ENCODE measurements at regions not wholly inside any gene's neighbourhood (a gene's known extent, or its start where the extent isn't known, plus 50 kb on each side); places are given as distances from the start of the nearest gene placed in this dataset.

DNA sequence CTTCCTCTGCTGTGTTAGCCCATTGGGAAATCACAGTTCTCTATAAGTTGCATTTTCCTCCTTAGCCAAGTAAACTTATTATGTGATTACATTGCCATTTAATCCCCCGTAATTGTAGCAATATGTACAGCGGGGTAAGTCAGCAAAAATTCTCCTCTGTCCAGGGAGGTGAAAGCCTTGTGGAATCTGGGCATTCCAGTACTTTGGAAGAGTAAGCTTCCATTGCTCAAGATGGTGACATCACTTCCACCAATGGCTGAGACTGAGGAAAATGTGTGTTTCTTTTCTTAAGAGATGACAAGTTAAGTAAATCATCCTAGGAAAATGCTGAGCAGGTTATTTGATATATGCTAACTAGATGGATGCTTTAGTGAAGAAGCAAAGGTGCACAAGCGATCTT lies 436.7 kb downstream of the CETN3 start:
- DNase-seq (ENCODE audit: extremely low read depth, insufficient read length), result no peak
- TF ChIP-seq, protein P1, sequence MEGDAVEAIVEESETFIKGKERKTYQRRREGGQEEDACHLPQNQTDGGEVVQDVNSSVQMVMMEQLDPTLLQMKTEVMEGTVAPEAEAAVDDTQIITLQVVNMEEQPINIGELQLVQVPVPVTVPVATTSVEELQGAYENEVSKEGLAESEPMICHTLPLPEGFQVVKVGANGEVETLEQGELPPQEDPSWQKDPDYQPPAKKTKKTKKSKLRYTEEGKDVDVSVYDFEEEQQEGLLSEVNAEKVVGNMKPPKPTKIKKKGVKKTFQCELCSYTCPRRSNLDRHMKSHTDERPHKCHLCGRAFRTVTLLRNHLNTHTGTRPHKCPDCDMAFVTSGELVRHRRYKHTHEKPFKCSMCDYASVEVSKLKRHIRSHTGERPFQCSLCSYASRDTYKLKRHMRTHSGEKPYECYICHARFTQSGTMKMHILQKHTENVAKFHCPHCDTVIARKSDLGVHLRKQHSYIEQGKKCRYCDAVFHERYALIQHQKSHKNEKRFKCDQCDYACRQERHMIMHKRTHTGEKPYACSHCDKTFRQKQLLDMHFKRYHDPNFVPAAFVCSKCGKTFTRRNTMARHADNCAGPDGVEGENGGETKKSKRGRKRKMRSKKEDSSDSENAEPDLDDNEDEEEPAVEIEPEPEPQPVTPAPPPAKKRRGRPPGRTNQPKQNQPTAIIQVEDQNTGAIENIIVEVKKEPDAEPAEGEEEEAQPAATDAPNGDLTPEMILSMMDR (IDR thresholded peaks at IDR 0.05; ENCODE audit: insufficient read depth, low read length, poor library complexity, severe bottlenecking), result no peak
- H3K27me3 ChIP-seq (replicated peaks; ENCODE audit: control insufficient read depth, insufficient read depth, low read length), result no peaks in the 10 kb centered on the region
- H3K4me3 ChIP-seq (replicated peaks; ENCODE audit: low read depth, low read length), result no peak overlapping the region
- no peaks in the 10 kb centered on the region for H3K36me3 ChIP-seq (ENCODE audit: control insufficient read depth, insufficient read depth, low read length)

DNA sequence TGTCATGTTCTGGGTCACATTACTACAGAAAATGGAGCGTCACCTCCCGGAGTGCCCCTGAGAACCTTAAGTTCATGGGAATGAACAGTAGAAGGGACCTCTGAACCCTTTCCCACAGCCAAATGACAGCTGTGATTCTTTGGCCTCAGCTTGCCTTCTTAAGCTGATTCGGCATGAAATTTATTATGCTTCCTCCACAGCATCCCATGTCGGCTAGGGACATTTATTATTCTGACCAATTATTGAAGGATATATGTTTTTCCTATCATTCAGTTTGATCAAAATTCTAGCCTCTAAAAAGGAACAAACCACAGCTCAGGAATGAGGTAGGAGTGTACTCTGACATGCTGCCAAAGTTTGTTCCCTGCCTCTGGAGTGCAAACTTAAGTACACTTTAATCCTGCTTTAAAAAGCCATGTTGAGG lies 440.6 kb downstream of the CETN3 start:
- no peak overlapping the region for H3K4me3 ChIP-seq (replicated peaks; ENCODE audit: low read depth, low read length)
- DNase-seq (ENCODE audit: extremely low read depth, insufficient read length), result no peak
- TF ChIP-seq, protein P1 (IDR thresholded peaks at IDR 0.05; ENCODE audit: insufficient read depth, low read length, poor library complexity, severe bottlenecking), result no peak
- H3K36me3 ChIP-seq (ENCODE audit: control insufficient read depth, insufficient read depth, low read length), result no peaks in the 10 kb centered on the region
- H3K27me3 ChIP-seq (replicated peaks; ENCODE audit: control insufficient read depth, insufficient read depth, low read length), result no peaks in the 10 kb centered on the region

DNA sequence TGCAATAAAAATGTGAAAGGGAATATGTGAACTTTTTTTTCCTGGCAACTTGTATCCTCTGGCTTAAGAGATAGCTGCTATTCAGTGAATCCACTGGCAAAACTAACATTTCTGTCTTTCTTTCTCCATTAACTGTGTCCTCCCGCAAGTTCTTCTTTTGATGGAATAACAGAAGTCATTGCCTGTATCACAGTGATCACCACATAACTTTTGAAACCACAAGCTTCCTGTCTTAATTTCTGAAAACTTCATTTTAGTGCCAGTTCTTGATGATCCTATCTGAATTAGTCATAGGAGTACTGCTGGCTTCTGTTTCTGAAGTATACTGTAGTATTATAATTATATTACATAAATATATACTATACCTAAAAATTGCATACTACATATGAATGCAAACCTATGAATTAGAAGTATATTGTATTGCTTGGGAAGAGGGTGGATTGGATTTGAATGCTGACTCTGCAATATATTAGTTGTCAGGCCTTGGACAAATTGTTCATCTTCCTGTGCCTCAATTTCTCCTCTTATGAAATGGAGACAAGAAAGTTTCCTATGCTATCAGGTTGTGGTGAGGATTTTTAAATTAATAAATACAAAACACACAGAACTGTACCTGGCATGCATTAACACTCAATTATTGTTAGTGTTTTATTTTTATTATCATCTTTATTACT lies 441.6 kb downstream of the CETN3 start:
- no peak overlapping the region for H3K4me3 ChIP-seq (replicated peaks; ENCODE audit: low read depth, low read length)
- H3K27me3 ChIP-seq (replicated peaks; ENCODE audit: control insufficient read depth, insufficient read depth, low read length), result no peaks in the 10 kb centered on the region
- no peaks in the 10 kb centered on the region for H3K36me3 ChIP-seq (ENCODE audit: control insufficient read depth, insufficient read depth, low read length)
- no peak for DNase-seq (ENCODE audit: extremely low read depth, insufficient read length)
- TF ChIP-seq, protein P1 (IDR thresholded peaks at IDR 0.05; ENCODE audit: insufficient read depth, low read length, poor library complexity, severe bottlenecking), result no peak

DNA sequence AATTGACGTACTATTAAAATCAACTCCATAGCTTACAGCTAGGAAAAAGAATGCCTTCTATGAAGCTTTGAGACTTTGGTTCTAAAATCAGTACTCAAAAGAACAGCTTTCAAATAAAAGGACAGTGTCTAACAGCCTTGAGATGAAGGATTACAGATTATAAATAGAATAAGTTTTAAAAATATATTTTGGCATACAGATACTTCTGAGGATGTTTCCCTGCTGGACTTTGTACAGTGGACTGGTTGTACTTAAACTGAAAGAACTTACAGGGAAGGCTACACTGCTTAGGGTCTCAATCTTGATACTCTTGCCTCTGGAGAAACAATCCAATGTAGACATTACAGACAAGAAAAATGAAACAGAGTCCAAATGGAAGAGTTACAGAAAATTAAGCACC lies 452.7 kb downstream of the CETN3 start:
- TF ChIP-seq, protein P1 (IDR thresholded peaks at IDR 0.05; ENCODE audit: insufficient read depth, low read length, poor library complexity, severe bottlenecking), result no peak
- no peaks in the 10 kb centered on the region for H3K36me3 ChIP-seq (ENCODE audit: control insufficient read depth, insufficient read depth, low read length)
- no peaks in the 10 kb centered on the region for H3K27me3 ChIP-seq (replicated peaks; ENCODE audit: control insufficient read depth, insufficient read depth, low read length)
- H3K4me3 ChIP-seq (replicated peaks; ENCODE audit: low read depth, low read length), result no peak overlapping the region
- DNase-seq (ENCODE audit: extremely low read depth, insufficient read length), result no peak

DNA sequence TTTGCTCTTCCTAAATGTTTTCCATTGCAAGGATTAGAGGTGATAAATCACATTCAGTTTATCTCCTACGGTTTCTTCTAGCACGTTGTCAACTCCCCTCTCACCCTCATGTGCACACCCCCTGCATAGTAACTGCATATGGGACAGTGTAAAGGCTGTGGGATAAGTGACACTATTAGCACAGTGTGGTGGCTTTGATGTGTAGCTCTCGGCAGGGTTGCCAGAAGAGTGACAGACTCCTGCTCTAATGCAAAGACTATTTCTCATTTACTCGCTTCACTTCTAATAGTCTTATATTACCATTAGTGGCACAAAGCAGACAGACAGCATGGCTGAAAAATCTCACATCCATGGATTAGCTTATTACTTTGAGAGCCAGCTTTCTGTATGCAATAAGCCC lies 454.6 kb downstream of the CETN3 start:
- H3K27me3 ChIP-seq (replicated peaks; ENCODE audit: control insufficient read depth, insufficient read depth, low read length), result no peaks in the 10 kb centered on the region
- TF ChIP-seq, protein P1 (IDR thresholded peaks at IDR 0.05; ENCODE audit: insufficient read depth, low read length, poor library complexity, severe bottlenecking), result no peak
- no peak for DNase-seq (ENCODE audit: extremely low read depth, insufficient read length)

DNA sequence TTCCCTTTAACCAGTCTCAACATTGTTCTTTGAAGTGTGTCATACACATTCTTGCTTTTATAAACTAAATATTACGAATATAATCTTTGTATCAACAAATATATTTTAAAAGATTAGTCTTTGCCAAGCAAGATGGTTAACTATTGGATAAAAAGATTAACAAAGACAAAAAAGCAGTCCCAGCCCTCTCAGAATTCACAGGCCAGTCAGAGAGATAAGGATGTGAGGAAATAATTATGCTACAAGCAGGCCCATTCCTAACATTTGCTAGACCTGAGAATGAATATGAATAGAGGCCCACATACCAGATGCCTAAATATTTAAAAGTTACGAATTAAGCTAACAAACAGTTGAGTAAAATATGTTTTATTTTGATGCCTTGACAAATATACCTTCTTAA lies 457.7 kb downstream of the CETN3 start:
- no peak for DNase-seq (ENCODE audit: extremely low read depth, insufficient read length)
- Histone ChIP-seq H3K36me3 (ENCODE audit: control insufficient read depth, insufficient read depth, low read length) (no peaks in the 10 kb centered on the region), H3K4me3 (replicated peaks; ENCODE audit: low read depth, low read length) (no peak overlapping the region), H3K27me3 (replicated peaks; ENCODE audit: control insufficient read depth, insufficient read depth, low read length) (no peaks in the 10 kb centered on the region)
- TF ChIP-seq, protein P1 (IDR thresholded peaks at IDR 0.05; ENCODE audit: insufficient read depth, low read length, poor library complexity, severe bottlenecking), result no peak

More for the DNA sequence above, 454.6 kb downstream of the CETN3 start:
- H3K36me3 ChIP-seq (ENCODE audit: control insufficient read depth, insufficient read depth, low read length), result no peaks in the 10 kb centered on the region
- no peak overlapping the region for H3K4me3 ChIP-seq (replicated peaks; ENCODE audit: low read depth, low read length)
